ENCODE measurements at regions not wholly inside any gene's neighbourhood (a gene's known extent, or its start where the extent isn't known, plus 50 kb on each side); places are given as distances from the start of the nearest gene placed in this dataset.
A peak's percentile ranks its signal among the peaks of the same experiment; 100 is the strongest.

DNA sequence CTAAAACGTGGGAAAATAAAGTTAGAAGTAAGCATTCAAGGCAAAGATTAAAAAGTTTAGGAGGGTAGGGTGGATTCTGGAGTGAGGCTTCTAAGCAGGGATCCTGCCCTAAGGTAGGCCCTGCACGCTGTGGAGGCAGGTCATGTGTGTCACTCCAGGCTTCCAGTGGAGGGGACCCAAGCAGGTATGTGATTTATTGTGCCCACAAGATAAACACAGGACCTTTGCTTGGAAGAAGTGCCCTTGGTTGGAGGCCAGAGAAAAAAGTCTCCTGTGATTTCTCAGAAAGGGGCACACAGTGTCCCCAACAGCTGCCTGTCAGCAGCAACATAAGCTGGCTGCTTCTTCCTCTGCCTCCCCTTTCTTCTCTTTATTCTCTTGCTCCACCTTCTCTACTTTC lies 110.8 kb downstream of the FOXD2 start:
- Histone ChIP-seq H3K9me2 (replicated peaks; ENCODE audit: low read length) (no peaks in the 10 kb centered on the region), H3K27me3 (ENCODE audit: low read length) (0 out of 2 replicates have a peak, but pooled peaks cover 5% of the 10 kb centered on the region), H3K27ac (ENCODE audit: low read length) (no peak overlapping the region), H3K36me3 (ENCODE audit: low read depth, low read length) (no peaks in the 10 kb centered on the region), H3F3A (ENCODE audit: low read length, unreplicated experiment) (no peaks in the 10 kb centered on the region), H3K79me2 (ENCODE audit: low read length) (no peaks in the 10 kb centered on the region), H3K9ac (ENCODE audit: low read length) (no peak overlapping the region), H3K4me1 (ENCODE audit: insufficient read depth, low read length) (no peaks in the 10 kb centered on the region), H4K20me1 (ENCODE audit: low read length) (no peaks in the 10 kb centered on the region), H3K9me3 (ENCODE audit: low read length) (no peaks in the 10 kb centered on the region), H3K4me2 (ENCODE audit: low read length) (no peak overlapping the region), H3K4me3 (ENCODE audit: low read length) (no peak overlapping the region), H2AFZ (ENCODE audit: low read length) (no peak overlapping the region)
- no peak for TF ChIP-seq EZH2 (IDR thresholded peaks at IDR 0.05; ENCODE audit: low read length, unreplicated experiment)
- no peak for TF ChIP-seq CTCF (conservative IDR thresholded peaks at IDR 0.05; ENCODE audit: low read depth, low read length)
- no peak for TF ChIP-seq EZH2phosphoT487 (IDR thresholded peaks at IDR 0.05; ENCODE audit: borderline replicate concordance, low read length)
- ChIA-PET CTCF (no interaction called here), POLR2A (ENCODE audit: unreplicated experiment) (no interaction called here)
- DNase-seq (no peak), ATAC-seq (no peak)
- no TSS peak for BruUV-seq (replicated peaks)
- intact Hi-C loops (cut with micrococcal nuclease) = no loop called here

DNA sequence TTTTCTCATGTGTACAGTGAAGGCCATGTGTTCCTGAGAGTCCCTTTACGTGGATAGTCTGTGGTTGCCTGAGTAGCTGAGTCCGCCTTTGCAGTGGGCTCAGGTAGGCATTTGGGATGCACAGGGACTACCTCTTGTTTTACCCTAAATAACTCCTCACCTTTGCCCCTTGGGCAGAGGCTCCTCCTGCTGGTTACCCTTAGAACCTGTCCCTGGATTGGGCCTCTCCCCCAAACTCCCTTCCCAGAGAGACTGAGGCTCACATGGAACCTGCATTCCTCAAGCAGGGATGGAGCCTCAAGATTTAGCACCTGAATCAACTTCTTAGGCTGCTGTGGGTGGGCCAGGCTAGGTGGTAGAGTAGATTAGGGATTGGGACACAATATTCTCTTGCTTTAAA lies 111.7 kb downstream of the FOXD2 start:
- H2AFZ ChIP-seq (ENCODE audit: low read length) = no peak overlapping the region
- no peaks in the 10 kb centered on the region for H3K9me3 ChIP-seq (ENCODE audit: low read length)
- H3K9ac ChIP-seq (ENCODE audit: low read length) = no peak overlapping the region
- H4K20me1 ChIP-seq (ENCODE audit: low read length) = no peaks in the 10 kb centered on the region
- DNase-seq (no peak), ATAC-seq (no peak)
- H3K4me2 ChIP-seq (ENCODE audit: low read length) = no peak overlapping the region
- intact Hi-C loops (cut with micrococcal nuclease) = no loop called here
- TF ChIP-seq EZH2phosphoT487 (IDR thresholded peaks at IDR 0.05; ENCODE audit: borderline replicate concordance, low read length) (no peak), CTCF (conservative IDR thresholded peaks at IDR 0.05; ENCODE audit: low read depth, low read length) (peak; percentile 17; the same call in 1 of the 2 replicates)
- 0 out of 2 replicates have a peak, but pooled peaks cover 5% of the 10 kb centered on the region for H3K27me3 ChIP-seq (ENCODE audit: low read length)
- BruUV-seq (replicated peaks) = no TSS peak
- H3K79me2 ChIP-seq (ENCODE audit: low read length) = no peaks in the 10 kb centered on the region
- POLR2A ChIA-PET (ENCODE audit: unreplicated experiment) = no interaction called here
- H3K4me1 ChIP-seq (ENCODE audit: insufficient read depth, low read length) = no peaks in the 10 kb centered on the region
- CTCF ChIA-PET = no interaction called here
- no peak overlapping the region for H3K4me3 ChIP-seq (ENCODE audit: low read length)
- H3F3A ChIP-seq (ENCODE audit: low read length, unreplicated experiment) = no peaks in the 10 kb centered on the region
- no peak overlapping the region for H3K27ac ChIP-seq (ENCODE audit: low read length)
- H3K36me3 ChIP-seq (ENCODE audit: low read depth, low read length) = no peaks in the 10 kb centered on the region
- no peaks in the 10 kb centered on the region for H3K9me2 ChIP-seq (replicated peaks; ENCODE audit: low read length)

GRCh38 chr1:47550929-47551328 lies 113.1 kb downstream of the FOXD2 start:
- H3K9ac ChIP-seq (ENCODE audit: low read length) = no peak overlapping the region
- DNase-seq (no peak), ATAC-seq (no peak)
- H3K4me2 ChIP-seq (ENCODE audit: low read length) = no peak overlapping the region
- TF ChIP-seq EZH2 (IDR thresholded peaks at IDR 0.05; ENCODE audit: low read length, unreplicated experiment) = no peak
- TF ChIP-seq CTCF (conservative IDR thresholded peaks at IDR 0.05; ENCODE audit: low read depth, low read length) = no peak
- no peak for TF ChIP-seq EZH2phosphoT487 (IDR thresholded peaks at IDR 0.05; ENCODE audit: borderline replicate concordance, low read length)
- H3K4me1 ChIP-seq (ENCODE audit: insufficient read depth, low read length) = peaks cover 8% of the 10 kb centered on the region; the same call in 1 of the 2 replicates
- intact Hi-C loops (cut with micrococcal nuclease) = no loop called here
- no peaks in the 10 kb centered on the region for H3F3A ChIP-seq (ENCODE audit: low read length, unreplicated experiment)
- no peak overlapping the region for H2AFZ ChIP-seq (ENCODE audit: low read length)
- H3K79me2 ChIP-seq (ENCODE audit: low read length) = no peaks in the 10 kb centered on the region
- H3K27ac ChIP-seq (ENCODE audit: low read length) = no peak overlapping the region
- H3K4me3 ChIP-seq (ENCODE audit: low read length) = no peak overlapping the region
- BruUV-seq (replicated peaks) = no TSS peak
- H3K27me3 ChIP-seq (ENCODE audit: low read length) = 0 out of 2 replicates have a peak, but pooled peaks cover 5% of the 10 kb centered on the region
- H3K9me3 ChIP-seq (ENCODE audit: low read length) = no peaks in the 10 kb centered on the region
- no peaks in the 10 kb centered on the region for H4K20me1 ChIP-seq (ENCODE audit: low read length)
- ChIA-PET POLR2A (ENCODE audit: unreplicated experiment) (no interaction called here), CTCF (no interaction called here)
- no peaks in the 10 kb centered on the region for H3K9me2 ChIP-seq (replicated peaks; ENCODE audit: low read length)
- H3K36me3 ChIP-seq (ENCODE audit: low read depth, low read length) = no peaks in the 10 kb centered on the region
